GM18907 (cell line): ENCODE measurements at regions not wholly inside any gene's neighbourhood (a gene's known extent, or its start where the extent isn't known, plus 50 kb on each side); places are given as distances from the start of the nearest gene placed in this dataset.
"Not testable (repeated sequence)": the region's sequence is repeated elsewhere in the genome, so short reads cannot be mapped to it uniquely, and the experiment has no call there.

Experiments used
- ATAC-seq: cut with Tn5 transposase; IDR thresholded peaks from one replicate; pipeline ENCODE4 v1.9.1; 2021; ENCODE audit warnings: mild to moderate bottlenecking, moderate library complexity; ENCODE audit not compliant: unreplicated experiment

- no peak for ATAC-seq
Measured at GRCh38 chr7:84941936-84942335, 244.9 kb downstream of the SEMA3D start.

- no peak for ATAC-seq
Measured at GRCh38 chr7:84941291-84941690, 245.6 kb downstream of the SEMA3D start.

GRCh38 chr7:84939888-84940287 is 247.0 kb downstream of the SEMA3D start:
- no peak for ATAC-seq

- ATAC-seq = no peak
Measured at GRCh38 chr7:84939442-84939841, 247.4 kb downstream of the SEMA3D start.

GRCh38 chr7:84924353-84924752 is 262.5 kb downstream of the SEMA3D start:
- ATAC-seq = no peak

- no peak for ATAC-seq
Measured at GRCh38 chr7:84923348-84923747, 263.5 kb downstream of the SEMA3D start.

GRCh38 chr7:84921154-84921553 is 265.7 kb downstream of the SEMA3D start:
- no peak for ATAC-seq

GRCh38 chr7:84916973-84917372 is 269.9 kb downstream of the SEMA3D start:
- not testable (repeated sequence) for ATAC-seq

- no peak for ATAC-seq
Measured at GRCh38 chr7:84916161-84916560, 270.7 kb downstream of the SEMA3D start.

- no peak for ATAC-seq
Measured at GRCh38 chr7:84914598-84914997, 272.3 kb downstream of the SEMA3D start.

GRCh38 chr7:84913731-84914130 is 273.1 kb downstream of the SEMA3D start:
- ATAC-seq = no peak

- no peak for ATAC-seq
Measured at GRCh38 chr7:84912993-84913635, 273.7 kb downstream of the SEMA3D start.

- ATAC-seq = no peak
Measured at GRCh38 chr7:84912537-84912936, 274.3 kb downstream of the SEMA3D start.

- no peak for ATAC-seq
Measured at GRCh38 chr7:84912018-84912417, 274.8 kb downstream of the SEMA3D start.

- no peak for ATAC-seq
Measured at GRCh38 chr7:84911077-84911476, 275.8 kb downstream of the SEMA3D start.

GRCh38 chr7:84910322-84910721 is 276.5 kb downstream of the SEMA3D start:
- not testable (repeated sequence) for ATAC-seq

- no peak for ATAC-seq
Measured at GRCh38 chr7:84908196-84908793, 278.6 kb downstream of the SEMA3D start.

GRCh38 chr7:84906889-84907288 is 280.0 kb downstream of the SEMA3D start:
- ATAC-seq = no peak

- no peak for ATAC-seq
Measured at GRCh38 chr7:84904561-84904960, 282.3 kb downstream of the SEMA3D start.

- no peak for ATAC-seq
Measured at GRCh38 chr7:84901366-84901765, 285.5 kb downstream of the SEMA3D start.

- no peak for ATAC-seq
Measured at GRCh38 chr7:84900215-84900614, 286.6 kb downstream of the SEMA3D start.

GRCh38 chr7:84895563-84895962 is 291.3 kb downstream of the SEMA3D start:
- no peak for ATAC-seq

GRCh38 chr7:84883570-84883969 is 303.3 kb downstream of the SEMA3D start:
- not testable (repeated sequence) for ATAC-seq
